ENCODE measurements at regions not wholly inside any gene's neighbourhood (a gene's known extent, or its start where the extent isn't known, plus 50 kb on each side); places are given as distances from the start of the nearest gene placed in this dataset.

- TF ChIP-seq THRA (IDR thresholded peaks at IDR 0.05) (no peak), YBX1 (IDR thresholded peaks at IDR 0.05) (no peak)
- TF ChIP-seq, protein P1, sequence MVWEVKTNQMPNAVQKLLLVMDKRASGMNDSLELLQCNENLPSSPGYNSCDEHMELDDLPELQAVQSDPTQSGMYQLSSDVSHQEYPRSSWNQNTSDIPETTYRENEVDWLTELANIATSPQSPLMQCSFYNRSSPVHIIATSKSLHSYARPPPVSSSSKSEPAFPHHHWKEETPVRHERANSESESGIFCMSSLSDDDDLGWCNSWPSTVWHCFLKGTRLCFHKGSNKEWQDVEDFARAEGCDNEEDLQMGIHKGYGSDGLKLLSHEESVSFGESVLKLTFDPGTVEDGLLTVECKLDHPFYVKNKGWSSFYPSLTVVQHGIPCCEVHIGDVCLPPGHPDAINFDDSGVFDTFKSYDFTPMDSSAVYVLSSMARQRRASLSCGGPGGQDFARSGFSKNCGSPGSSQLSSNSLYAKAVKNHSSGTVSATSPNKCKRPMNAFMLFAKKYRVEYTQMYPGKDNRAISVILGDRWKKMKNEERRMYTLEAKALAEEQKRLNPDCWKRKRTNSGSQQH (CRISPR knock-in tag; IDR thresholded peaks at IDR 0.05): no peak
These were observed 1146.4 kb downstream of the NAALADL2 start (continued) for GRCh38 chr3:176005564-176005963.

GRCh38 chr3:175989161-175989560 lies 1130.0 kb downstream of the NAALADL2 start:
- CTCF ChIA-PET (ENCODE audit: low intra/inter-chr PET ratio): no interaction called here
- in situ Hi-C loops (cut with MboI): no loop called here
- ATAC-seq (no peak), DNase-seq (ENCODE audit: extremely low read depth in 1 of 4, low spot score in 3 of 4) (no peak), FAIRE-seq (no peak)
- Histone ChIP-seq H3K9me3 (replicated peaks; ENCODE audit: control insufficient read depth, insufficient read depth, low read depth, low read length) (no peaks in the 10 kb centered on the region; the same call in 1 of the 2 replicates), H4K20me1 (replicated peaks; ENCODE audit: control insufficient read depth, insufficient read depth, low read length) (no peaks in the 10 kb centered on the region), H3K4me3 (no peak overlapping the region), H3K36me3 (ENCODE audit: control insufficient read depth, insufficient read depth, low read length) (no peaks in the 10 kb centered on the region), H2AFZ (ENCODE audit: low read depth, low read length) (no peak overlapping the region), H3K9ac (ENCODE audit: insufficient read depth in 1 of 2, low read depth in 2 of 2, low read length in 2 of 2) (no peak overlapping the region), H3K27me3 (ENCODE audit: control insufficient read depth in 2 of 2, insufficient read depth in 2 of 2, low read length in 2 of 2) (no peaks in the 10 kb centered on the region), H3K4me2 (ENCODE audit: insufficient read depth, low read length) (no peak overlapping the region), H3K4me1 (replicated peaks in 1 of 2; ENCODE audit: control insufficient read depth in 2 of 2, insufficient read depth in 2 of 2, low read length in 2 of 2) (no peaks in the 10 kb centered on the region), H3K79me2 (ENCODE audit: control insufficient read depth, insufficient read depth, low read length) (no peaks in the 10 kb centered on the region), H3K27ac (ENCODE audit: extremely low read depth, low read depth, low read length) (no peak overlapping the region), H3K9me1 (ENCODE audit: control insufficient read depth, insufficient read depth, low read length) (no peaks in the 10 kb centered on the region)
- WGBS (ENCODE audit: insufficient coverage, low coverage, missing lambda C conversion rate): no CpG with 5 or more reads among the region's 2 CpGs
- no TSS peak for BruUV-seq (replicated peaks)
- intact Hi-C loops (cut with micrococcal nuclease): no loop called here
- POLR2A ChIA-PET: no interaction called here
- TF ChIP-seq HSF4 (CRISPR knock-in tag; IDR thresholded peaks at IDR 0.05; ENCODE audit: borderline replicate concordance) (no peak), RBM14 (IDR thresholded peaks at IDR 0.05; ENCODE audit: borderline replicate concordance, insufficient read depth, low read depth, low read length) (no peak), CXXC5 (CRISPR knock-in tag; IDR thresholded peaks at IDR 0.05) (no peak), BCOR (IDR thresholded peaks at IDR 0.05) (no peak), ZSCAN32 (CRISPR knock-in tag; IDR thresholded peaks at IDR 0.05) (no peak), SMC3 (conservative IDR thresholded peaks at IDR 0.05; ENCODE audit: insufficient read depth, low read depth, low read length) (no peak), HOXB6 (CRISPR knock-in tag; IDR thresholded peaks at IDR 0.05; ENCODE audit: borderline replicate concordance) (no peak), E2F1 (CRISPR knock-in tag; IDR thresholded peaks at IDR 0.05) (no peak), ZNF695 (CRISPR knock-in tag; IDR thresholded peaks at IDR 0.05) (no peak)
- TF ChIP-seq, protein P2, sequence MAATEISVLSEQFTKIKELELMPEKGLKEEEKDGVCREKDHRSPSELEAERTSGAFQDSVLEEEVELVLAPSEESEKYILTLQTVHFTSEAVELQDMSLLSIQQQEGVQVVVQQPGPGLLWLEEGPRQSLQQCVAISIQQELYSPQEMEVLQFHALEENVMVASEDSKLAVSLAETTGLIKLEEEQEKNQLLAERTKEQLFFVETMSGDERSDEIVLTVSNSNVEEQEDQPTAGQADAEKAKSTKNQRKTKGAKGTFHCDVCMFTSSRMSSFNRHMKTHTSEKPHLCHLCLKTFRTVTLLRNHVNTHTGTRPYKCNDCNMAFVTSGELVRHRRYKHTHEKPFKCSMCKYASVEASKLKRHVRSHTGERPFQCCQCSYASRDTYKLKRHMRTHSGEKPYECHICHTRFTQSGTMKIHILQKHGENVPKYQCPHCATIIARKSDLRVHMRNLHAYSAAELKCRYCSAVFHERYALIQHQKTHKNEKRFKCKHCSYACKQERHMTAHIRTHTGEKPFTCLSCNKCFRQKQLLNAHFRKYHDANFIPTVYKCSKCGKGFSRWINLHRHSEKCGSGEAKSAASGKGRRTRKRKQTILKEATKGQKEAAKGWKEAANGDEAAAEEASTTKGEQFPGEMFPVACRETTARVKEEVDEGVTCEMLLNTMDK (IDR thresholded peaks at IDR 0.05; ENCODE audit: borderline replicate concordance, insufficient read depth, low read depth, low read length, poor library complexity, severe bottlenecking): no peak

Data from K562 (cell line).